HCT116 (cell line): ENCODE measurements at regions not wholly inside any gene's neighbourhood (a gene's known extent, or its start where the extent isn't known, plus 50 kb on each side); places are given as distances from the start of the nearest gene placed in this dataset.

ENCODE experiments used
- EZH2 ChIP-seq: fragments of 200-600 bp; sonication (generic); IDR thresholded peaks from 2 replicates; pipeline ENCODE4 v1.6.1; 2017; ENCODE audit warnings: antibody characterized with exemption, mixed run types
- POLR2A ChIP-seq: IDR thresholded peaks from 2 replicates; pipeline ENCODE4 v1.7.0; 2011; ENCODE audit warnings: borderline replicate concordance; ENCODE audit not compliant: insufficient read depth, insufficient read length; ENCODE audit errors: extremely low read depth
- POLR2AphosphoS5 ChIP-seq: IDR thresholded peaks from 2 replicates; pipeline ENCODE4 v1.6.1; 2011; ENCODE audit warnings: mild to moderate bottlenecking, low read depth, low read length, moderate library complexity
- SIN3A ChIP-seq: IDR thresholded peaks from 2 replicates; pipeline ENCODE4 v1.6.1; 2012; ENCODE audit warnings: low read depth
- SP1 ChIP-seq: IDR thresholded peaks from 2 replicates; pipeline ENCODE4 v1.6.1; 2012; ENCODE audit warnings: low read depth
- ZFX ChIP-seq: fragments of 450-650 bp; IDR thresholded peaks from 2 replicates; pipeline ENCODE4 v1.6.1; 2017
- ZNF274 ChIP-seq: fragments of 200-500 bp; sonication (Bioruptor generic); IDR thresholded peaks from 2 replicates; pipeline ENCODE4 v1.6.1; 2014; ENCODE audit warnings: mild to moderate bottlenecking, low read depth, low read length, inconsistent platforms
- TF ChIP-seq, protein P1 (sequence below), 3 experiments: fragments of 200-600 bp in 1 of 3; sonication (generic) in 1 of 3; IDR thresholded peaks in 2 of 3; conservative IDR thresholded peaks in 1 of 3; 2 replicates each; pipeline ENCODE4 v1.5.1; 2012 to 2017; ENCODE audit warnings: low read depth in 2 of 3, low read length in 2 of 3, antibody characterized with exemption in 1 of 3, borderline replicate concordance in 1 of 3, control low read depth in 1 of 3, mild to moderate bottlenecking in 1 of 3, mixed read lengths in 1 of 3, mixed run types in 1 of 3, moderate library complexity in 1 of 3; ENCODE audit not compliant: insufficient read depth in 1 of 3
- TF ChIP-seq, protein P2 (sequence below): IDR thresholded peaks from 2 replicates; pipeline ENCODE4 v1.6.1; 2012; ENCODE audit warnings: low read depth

DNA sequence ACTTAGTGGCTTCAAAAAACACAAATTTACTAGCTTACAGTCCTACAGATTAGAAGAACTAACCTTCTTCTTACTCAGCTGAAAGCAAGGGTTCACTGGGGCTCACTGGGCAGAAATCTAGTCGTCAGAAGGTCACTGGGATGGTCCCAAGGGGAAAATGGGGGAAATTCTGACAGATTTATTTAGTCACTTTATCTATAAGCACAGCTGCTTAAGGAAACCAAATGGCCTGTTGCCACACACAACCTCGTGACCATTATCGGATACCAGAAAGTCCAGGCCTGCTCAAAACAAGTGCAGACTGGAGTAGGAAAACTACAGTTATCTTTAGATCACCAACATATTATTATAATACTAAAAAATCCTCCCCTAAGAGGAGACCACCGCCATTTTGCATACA lies 374.6 kb upstream of the ASIC2 start:
- TF ChIP-seq, protein P1, sequence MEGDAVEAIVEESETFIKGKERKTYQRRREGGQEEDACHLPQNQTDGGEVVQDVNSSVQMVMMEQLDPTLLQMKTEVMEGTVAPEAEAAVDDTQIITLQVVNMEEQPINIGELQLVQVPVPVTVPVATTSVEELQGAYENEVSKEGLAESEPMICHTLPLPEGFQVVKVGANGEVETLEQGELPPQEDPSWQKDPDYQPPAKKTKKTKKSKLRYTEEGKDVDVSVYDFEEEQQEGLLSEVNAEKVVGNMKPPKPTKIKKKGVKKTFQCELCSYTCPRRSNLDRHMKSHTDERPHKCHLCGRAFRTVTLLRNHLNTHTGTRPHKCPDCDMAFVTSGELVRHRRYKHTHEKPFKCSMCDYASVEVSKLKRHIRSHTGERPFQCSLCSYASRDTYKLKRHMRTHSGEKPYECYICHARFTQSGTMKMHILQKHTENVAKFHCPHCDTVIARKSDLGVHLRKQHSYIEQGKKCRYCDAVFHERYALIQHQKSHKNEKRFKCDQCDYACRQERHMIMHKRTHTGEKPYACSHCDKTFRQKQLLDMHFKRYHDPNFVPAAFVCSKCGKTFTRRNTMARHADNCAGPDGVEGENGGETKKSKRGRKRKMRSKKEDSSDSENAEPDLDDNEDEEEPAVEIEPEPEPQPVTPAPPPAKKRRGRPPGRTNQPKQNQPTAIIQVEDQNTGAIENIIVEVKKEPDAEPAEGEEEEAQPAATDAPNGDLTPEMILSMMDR (IDR thresholded peaks at IDR 0.05 in 2 of 3, conservative IDR thresholded peaks at IDR 0.05 in 1 of 3; ENCODE audit: borderline replicate concordance in 1 of 3, insufficient read depth in 1 of 3, low read depth in 2 of 3, low read length in 2 of 3), result no peak
- no peak for TF ChIP-seq EZH2
- TF ChIP-seq ZNF274, result no peak
- no peak for TF ChIP-seq POLR2AphosphoS5
- TF ChIP-seq SP1, result no peak
- no peak for TF ChIP-seq POLR2A
- no peak for TF ChIP-seq SIN3A
- TF ChIP-seq, protein P2, sequence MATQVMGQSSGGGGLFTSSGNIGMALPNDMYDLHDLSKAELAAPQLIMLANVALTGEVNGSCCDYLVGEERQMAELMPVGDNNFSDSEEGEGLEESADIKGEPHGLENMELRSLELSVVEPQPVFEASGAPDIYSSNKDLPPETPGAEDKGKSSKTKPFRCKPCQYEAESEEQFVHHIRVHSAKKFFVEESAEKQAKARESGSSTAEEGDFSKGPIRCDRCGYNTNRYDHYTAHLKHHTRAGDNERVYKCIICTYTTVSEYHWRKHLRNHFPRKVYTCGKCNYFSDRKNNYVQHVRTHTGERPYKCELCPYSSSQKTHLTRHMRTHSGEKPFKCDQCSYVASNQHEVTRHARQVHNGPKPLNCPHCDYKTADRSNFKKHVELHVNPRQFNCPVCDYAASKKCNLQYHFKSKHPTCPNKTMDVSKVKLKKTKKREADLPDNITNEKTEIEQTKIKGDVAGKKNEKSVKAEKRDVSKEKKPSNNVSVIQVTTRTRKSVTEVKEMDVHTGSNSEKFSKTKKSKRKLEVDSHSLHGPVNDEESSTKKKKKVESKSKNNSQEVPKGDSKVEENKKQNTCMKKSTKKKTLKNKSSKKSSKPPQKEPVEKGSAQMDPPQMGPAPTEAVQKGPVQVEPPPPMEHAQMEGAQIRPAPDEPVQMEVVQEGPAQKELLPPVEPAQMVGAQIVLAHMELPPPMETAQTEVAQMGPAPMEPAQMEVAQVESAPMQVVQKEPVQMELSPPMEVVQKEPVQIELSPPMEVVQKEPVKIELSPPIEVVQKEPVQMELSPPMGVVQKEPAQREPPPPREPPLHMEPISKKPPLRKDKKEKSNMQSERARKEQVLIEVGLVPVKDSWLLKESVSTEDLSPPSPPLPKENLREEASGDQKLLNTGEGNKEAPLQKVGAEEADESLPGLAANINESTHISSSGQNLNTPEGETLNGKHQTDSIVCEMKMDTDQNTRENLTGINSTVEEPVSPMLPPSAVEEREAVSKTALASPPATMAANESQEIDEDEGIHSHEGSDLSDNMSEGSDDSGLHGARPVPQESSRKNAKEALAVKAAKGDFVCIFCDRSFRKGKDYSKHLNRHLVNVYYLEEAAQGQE, result no peak
- no peak for TF ChIP-seq ZFX
